Panc1 (cell line): ENCODE measurements at regions not wholly inside any gene's neighbourhood (a gene's known extent, or its start where the extent isn't known, plus 50 kb on each side); places are given as distances from the start of the nearest gene placed in this dataset.

ENCODE experiments used
- POLR2AphosphoS5 ChIP-seq: IDR thresholded peaks from 2 replicates; pipeline ENCODE4 v1.6.1; 2012; ENCODE audit warnings: mild to moderate bottlenecking, low read depth, low read length, moderate library complexity
- SIN3A ChIP-seq: IDR thresholded peaks from 2 replicates; pipeline ENCODE4 v1.6.1; 2012; ENCODE audit warnings: low read depth, mild to moderate bottlenecking, low read length, moderate library complexity, borderline replicate concordance; ENCODE audit not compliant: insufficient read depth
- TF ChIP-seq, protein P1 (sequence below): fragments of 450-650 bp; IDR thresholded peaks from 2 replicates; pipeline ENCODE4 v1.5.1; 2017; ENCODE audit warnings: mild to moderate bottlenecking
- TF ChIP-seq, protein P2 (sequence below), 2 experiments: IDR thresholded peaks; 2 replicates each; pipeline ENCODE4 v1.6.1; 2011 to 2012; ENCODE audit warnings: low read depth in 2 of 2, control low read depth in 1 of 2, low read length in 1 of 2, mild to moderate bottlenecking in 1 of 2, moderate library complexity in 1 of 2; ENCODE audit not compliant: insufficient read depth in 1 of 2

DNA sequence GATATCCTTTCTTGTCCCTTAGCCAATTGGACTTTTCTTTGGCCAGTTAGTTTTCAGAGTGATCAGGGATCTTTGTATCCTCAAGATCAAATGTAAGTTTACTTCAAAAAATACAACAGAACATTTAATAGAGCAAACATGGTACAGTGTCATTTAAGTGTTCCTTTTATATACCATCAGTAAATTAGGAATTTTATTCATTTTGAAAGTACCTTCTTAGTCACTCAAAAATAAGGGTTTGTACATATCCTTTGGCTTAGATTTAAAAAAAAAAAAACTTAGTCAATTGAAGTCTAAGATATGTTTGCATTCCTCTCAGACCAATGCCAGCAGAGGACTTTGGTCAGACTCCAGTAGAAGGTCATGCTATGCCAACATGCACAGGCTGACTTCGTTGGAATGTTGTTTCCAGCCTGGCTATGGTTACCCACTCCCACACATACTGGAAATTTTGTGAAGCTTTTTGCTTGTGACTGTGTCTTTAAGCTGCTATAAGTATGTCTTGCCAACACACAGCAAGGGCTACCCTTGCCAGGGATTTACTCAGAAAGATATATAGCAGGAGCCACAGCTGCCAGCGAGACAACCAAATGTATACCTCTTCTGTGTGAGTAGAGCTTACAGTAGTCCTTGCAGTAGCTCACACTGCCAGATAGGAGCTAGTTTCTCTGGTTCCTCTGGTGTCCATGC, 81.5 kb upstream of the LRIF1 start:
- TF ChIP-seq, protein P1, sequence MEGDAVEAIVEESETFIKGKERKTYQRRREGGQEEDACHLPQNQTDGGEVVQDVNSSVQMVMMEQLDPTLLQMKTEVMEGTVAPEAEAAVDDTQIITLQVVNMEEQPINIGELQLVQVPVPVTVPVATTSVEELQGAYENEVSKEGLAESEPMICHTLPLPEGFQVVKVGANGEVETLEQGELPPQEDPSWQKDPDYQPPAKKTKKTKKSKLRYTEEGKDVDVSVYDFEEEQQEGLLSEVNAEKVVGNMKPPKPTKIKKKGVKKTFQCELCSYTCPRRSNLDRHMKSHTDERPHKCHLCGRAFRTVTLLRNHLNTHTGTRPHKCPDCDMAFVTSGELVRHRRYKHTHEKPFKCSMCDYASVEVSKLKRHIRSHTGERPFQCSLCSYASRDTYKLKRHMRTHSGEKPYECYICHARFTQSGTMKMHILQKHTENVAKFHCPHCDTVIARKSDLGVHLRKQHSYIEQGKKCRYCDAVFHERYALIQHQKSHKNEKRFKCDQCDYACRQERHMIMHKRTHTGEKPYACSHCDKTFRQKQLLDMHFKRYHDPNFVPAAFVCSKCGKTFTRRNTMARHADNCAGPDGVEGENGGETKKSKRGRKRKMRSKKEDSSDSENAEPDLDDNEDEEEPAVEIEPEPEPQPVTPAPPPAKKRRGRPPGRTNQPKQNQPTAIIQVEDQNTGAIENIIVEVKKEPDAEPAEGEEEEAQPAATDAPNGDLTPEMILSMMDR, result no peak
- TF ChIP-seq, protein P2, sequence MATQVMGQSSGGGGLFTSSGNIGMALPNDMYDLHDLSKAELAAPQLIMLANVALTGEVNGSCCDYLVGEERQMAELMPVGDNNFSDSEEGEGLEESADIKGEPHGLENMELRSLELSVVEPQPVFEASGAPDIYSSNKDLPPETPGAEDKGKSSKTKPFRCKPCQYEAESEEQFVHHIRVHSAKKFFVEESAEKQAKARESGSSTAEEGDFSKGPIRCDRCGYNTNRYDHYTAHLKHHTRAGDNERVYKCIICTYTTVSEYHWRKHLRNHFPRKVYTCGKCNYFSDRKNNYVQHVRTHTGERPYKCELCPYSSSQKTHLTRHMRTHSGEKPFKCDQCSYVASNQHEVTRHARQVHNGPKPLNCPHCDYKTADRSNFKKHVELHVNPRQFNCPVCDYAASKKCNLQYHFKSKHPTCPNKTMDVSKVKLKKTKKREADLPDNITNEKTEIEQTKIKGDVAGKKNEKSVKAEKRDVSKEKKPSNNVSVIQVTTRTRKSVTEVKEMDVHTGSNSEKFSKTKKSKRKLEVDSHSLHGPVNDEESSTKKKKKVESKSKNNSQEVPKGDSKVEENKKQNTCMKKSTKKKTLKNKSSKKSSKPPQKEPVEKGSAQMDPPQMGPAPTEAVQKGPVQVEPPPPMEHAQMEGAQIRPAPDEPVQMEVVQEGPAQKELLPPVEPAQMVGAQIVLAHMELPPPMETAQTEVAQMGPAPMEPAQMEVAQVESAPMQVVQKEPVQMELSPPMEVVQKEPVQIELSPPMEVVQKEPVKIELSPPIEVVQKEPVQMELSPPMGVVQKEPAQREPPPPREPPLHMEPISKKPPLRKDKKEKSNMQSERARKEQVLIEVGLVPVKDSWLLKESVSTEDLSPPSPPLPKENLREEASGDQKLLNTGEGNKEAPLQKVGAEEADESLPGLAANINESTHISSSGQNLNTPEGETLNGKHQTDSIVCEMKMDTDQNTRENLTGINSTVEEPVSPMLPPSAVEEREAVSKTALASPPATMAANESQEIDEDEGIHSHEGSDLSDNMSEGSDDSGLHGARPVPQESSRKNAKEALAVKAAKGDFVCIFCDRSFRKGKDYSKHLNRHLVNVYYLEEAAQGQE (IDR thresholded peaks at IDR 0.05; ENCODE audit: insufficient read depth in 1 of 2, low read depth in 2 of 2, low read length in 1 of 2), result no peak
- TF ChIP-seq SIN3A, result no peak
- no peak for TF ChIP-seq POLR2AphosphoS5
